GM23338 (cell line): ENCODE measurements at regions not wholly inside any gene's neighbourhood (a gene's known extent, or its start where the extent isn't known, plus 50 kb on each side); places are given as distances from the start of the nearest gene placed in this dataset.

Experiments used
- ATAC-seq: fragments of 200-7000 bp; cut with Tn5 transposase; 3 replicates; pipeline ENCODE4 v1.9.1; 2020
- DNase-seq: peaks from one replicate; pipeline ENCODE4 v3.0.0-alpha.2; 2015; ENCODE audit warnings: low spot score
- H2AFZ ChIP-seq: fragments of 200-600 bp; sonication (generic); 2 replicates; pipeline ENCODE4 v1.8.0; 2016; ENCODE audit warnings: antibody characterized with exemption, mild to moderate bottlenecking, moderate library complexity
- H3F3A ChIP-seq: fragments of 200-600 bp; sonication (generic); replicated peaks from 2 replicates; pipeline ENCODE4 v1.8.0; 2017; ENCODE audit warnings: antibody characterized with exemption, mixed run types, low read depth
- H3K27ac ChIP-seq: fragments of 200-600 bp; sonication (generic); 2 replicates; pipeline ENCODE4 v1.6.1; 2016; ENCODE audit warnings: low read depth
- H3K27me3 ChIP-seq: fragments of 200-600 bp; sonication (generic); 2 replicates; pipeline ENCODE4 v1.8.0; 2016; ENCODE audit warnings: mild to moderate bottlenecking, mixed run types, moderate library complexity; ENCODE audit not compliant: insufficient read depth
- H3K36me3 ChIP-seq: fragments of 200-600 bp; sonication (generic); 2 replicates; pipeline ENCODE4 v1.8.0; 2016; ENCODE audit warnings: mild to moderate bottlenecking; ENCODE audit not compliant: insufficient read depth
- H3K4me1 ChIP-seq: fragments of 200-600 bp; sonication (generic); 2 replicates; pipeline ENCODE4 v1.8.0; 2016; ENCODE audit warnings: mild to moderate bottlenecking, moderate library complexity; ENCODE audit not compliant: insufficient read depth
- H3K4me2 ChIP-seq: fragments of 200-600 bp; sonication (generic); 2 replicates; pipeline ENCODE4 v1.7.1; 2017; ENCODE audit warnings: mixed run types
- H3K4me3 ChIP-seq: fragments of 200-600 bp; sonication (generic); 2 replicates; pipeline ENCODE4 v1.6.1; 2016; ENCODE audit warnings: mixed run types
- H3K79me2 ChIP-seq: fragments of 200-600 bp; sonication (generic); replicated peaks from 2 replicates; pipeline ENCODE4 v1.8.0; 2017; ENCODE audit warnings: mild to moderate bottlenecking; ENCODE audit not compliant: insufficient read depth
- H3K9me2 ChIP-seq: fragments of 200-600 bp; sonication (generic); 2 replicates; pipeline ENCODE4 v1.8.0; 2017; ENCODE audit not compliant: insufficient read depth
- H4K20me1 ChIP-seq: fragments of 200-600 bp; sonication (generic); replicated peaks from 2 replicates; pipeline ENCODE4 v1.8.0; 2017; ENCODE audit warnings: mild to moderate bottlenecking; ENCODE audit not compliant: insufficient read depth
- H3K27ac Mint-ChIP-seq: 2 replicates; pipeline ENCODE4 v1.8.0; 2020; ENCODE audit warnings: inconsistent platforms, mild to moderate bottlenecking, moderate library complexity, mixed read lengths
- H3K27me3 Mint-ChIP-seq: 3 replicates; pipeline ENCODE4 v1.8.0; 2022; ENCODE audit warnings: low read depth, mild to moderate bottlenecking, moderate library complexity, mixed read lengths, inconsistent platforms; ENCODE audit not compliant: insufficient read depth, poor library complexity
- H3K36me3 Mint-ChIP-seq: 3 replicates; pipeline ENCODE4 v1.8.0; 2021; ENCODE audit warnings: low read depth, mild to moderate bottlenecking, inconsistent platforms, moderate library complexity, mixed read lengths
- H3K4me1 Mint-ChIP-seq: 3 replicates; pipeline ENCODE4 v1.8.0; 2020; ENCODE audit warnings: mild to moderate bottlenecking, inconsistent platforms, mixed read lengths
- H3K4me3 Mint-ChIP-seq: 3 replicates; pipeline ENCODE4 v1.8.0; 2021; ENCODE audit warnings: moderate library complexity, mild to moderate bottlenecking, inconsistent platforms, mixed read lengths
- H3K9me3 Mint-ChIP-seq: 3 replicates; pipeline ENCODE4 v1.8.0; 2020; ENCODE audit warnings: moderate library complexity, mild to moderate bottlenecking, inconsistent platforms, mixed read lengths
- CREB1 ChIP-seq: fragments of 250-450 bp; sonication (Bioruptor Pico); IDR thresholded peaks from 2 replicates; pipeline ENCODE4 v1.5.0; 2020; ENCODE audit warnings: low read depth, mild to moderate bottlenecking, moderate library complexity
- EZH2 ChIP-seq: fragments of 200-600 bp; sonication (generic); IDR thresholded peaks from one replicate; pipeline ENCODE4 v1.8.0; 2017; ENCODE audit warnings: antibody characterized with exemption, mild to moderate bottlenecking, low read depth; ENCODE audit not compliant: unreplicated experiment
- EZH2phosphoT487 ChIP-seq: fragments of 200-600 bp; sonication (generic); IDR thresholded peaks from one replicate; pipeline ENCODE4 v1.8.1; 2018; ENCODE audit warnings: antibody characterized with exemption; ENCODE audit not compliant: unreplicated experiment
- JUNB ChIP-seq: IDR thresholded peaks from one replicate; pipeline ENCODE4 v1.6.1; 2016; ENCODE audit warnings: antibody characterized with exemption; ENCODE audit not compliant: unreplicated experiment
- NANOG ChIP-seq: IDR thresholded peaks from 2 replicates; pipeline ENCODE4 v1.6.1; 2016; ENCODE audit warnings: antibody characterized with exemption, borderline replicate concordance
- POLR2AphosphoS5 ChIP-seq: IDR thresholded peaks from 2 replicates; pipeline ENCODE4 v1.6.1; 2016; ENCODE audit warnings: antibody characterized with exemption, low read depth
- ZNF114 ChIP-seq: fragments of 250-450 bp; sonication (Bioruptor Pico); IDR thresholded peaks from 2 replicates; pipeline ENCODE4 v1.5.0; 2020; ENCODE audit warnings: mild to moderate bottlenecking, moderate library complexity
- TF ChIP-seq, protein P1 (sequence below): IDR thresholded peaks from 2 replicates; pipeline ENCODE4 v1.6.1; 2016; ENCODE audit warnings: antibody characterized with exemption
- TF ChIP-seq, protein P2 (sequence below), 2 experiments: fragments of 200-600 bp in 1 of 2; sonication (generic) in 1 of 2; conservative IDR thresholded peaks; 2 replicates each; pipeline versions ENCODE4 v1.5.1 to v1.6.1; 2016 to 2017; ENCODE audit warnings: antibody characterized with exemption in 2 of 2, low read depth in 2 of 2, mild to moderate bottlenecking in 2 of 2, moderate library complexity in 1 of 2
- TF ChIP-seq, protein P3 (sequence below): fragments of 250-450 bp; sonication (Bioruptor Pico); IDR thresholded peaks from 2 replicates; pipeline ENCODE4 v1.5.0; 2020; ENCODE audit warnings: mild to moderate bottlenecking, moderate library complexity
- TF ChIP-seq, protein P4 (sequence below): IDR thresholded peaks from one replicate; pipeline ENCODE4 v1.6.1; 2018; ENCODE audit warnings: antibody characterized with exemption; ENCODE audit not compliant: unreplicated experiment

DNA sequence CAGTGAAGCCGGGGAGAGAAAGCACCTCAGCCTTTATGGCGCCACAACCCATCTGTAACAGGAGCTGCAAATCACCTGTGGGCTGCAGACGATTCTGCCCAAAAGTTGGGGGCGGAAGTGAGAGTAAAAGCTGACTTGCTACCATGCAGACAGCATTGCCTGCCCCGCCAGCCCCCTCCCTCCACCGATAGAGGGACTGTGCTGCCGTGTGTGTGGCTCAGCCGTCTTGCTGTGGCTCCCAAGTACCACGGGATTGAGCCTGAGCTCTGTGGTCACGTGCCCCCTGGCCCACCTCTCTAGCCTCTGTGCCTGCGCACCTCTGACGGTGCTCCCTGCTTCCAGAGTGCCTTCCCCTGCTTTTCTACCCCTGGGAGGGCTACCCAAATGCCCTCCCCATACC lies 79.6 kb downstream of the GLI2 start:
- H3K36me3 Mint-ChIP-seq = peaks cover 8% of the 10 kb centered on the region; the same call in 2 of the 3 replicates
- Histone ChIP-seq H3K4me2 (no peak overlapping the region), H3K4me3 (no peak overlapping the region), H3K4me1 (peaks cover 11% of the 10 kb centered on the region), H3K27ac (no peak overlapping the region), H2AFZ (no peak overlapping the region), H3F3A (peaks cover 3% of the 10 kb centered on the region; the same call in 1 of the 2 replicates), H3K36me3 (no peaks in the 10 kb centered on the region), H3K9me2 (no peaks in the 10 kb centered on the region), H3K79me2 (peaks cover 52% of the 10 kb centered on the region), H3K27me3 (no peaks in the 10 kb centered on the region), H4K20me1 (peaks cover 33% of the 10 kb centered on the region)
- no peak overlapping the region; the same call in 1 of the 2 replicates for H3K27ac Mint-ChIP-seq
- no peak for DNase-seq
- peaks cover 35% of the 10 kb centered on the region for H3K4me1 Mint-ChIP-seq
- no peak overlapping the region for H3K4me3 Mint-ChIP-seq
- H3K9me3 Mint-ChIP-seq = no peaks in the 10 kb centered on the region
- ATAC-seq = no peak
- no peak for TF ChIP-seq CREB1 (CRISPR knock-in tag)
- no peak for TF ChIP-seq EZH2phosphoT487
- no peak for TF ChIP-seq POLR2AphosphoS5
- no peak for TF ChIP-seq EZH2
- TF ChIP-seq, protein P1, sequence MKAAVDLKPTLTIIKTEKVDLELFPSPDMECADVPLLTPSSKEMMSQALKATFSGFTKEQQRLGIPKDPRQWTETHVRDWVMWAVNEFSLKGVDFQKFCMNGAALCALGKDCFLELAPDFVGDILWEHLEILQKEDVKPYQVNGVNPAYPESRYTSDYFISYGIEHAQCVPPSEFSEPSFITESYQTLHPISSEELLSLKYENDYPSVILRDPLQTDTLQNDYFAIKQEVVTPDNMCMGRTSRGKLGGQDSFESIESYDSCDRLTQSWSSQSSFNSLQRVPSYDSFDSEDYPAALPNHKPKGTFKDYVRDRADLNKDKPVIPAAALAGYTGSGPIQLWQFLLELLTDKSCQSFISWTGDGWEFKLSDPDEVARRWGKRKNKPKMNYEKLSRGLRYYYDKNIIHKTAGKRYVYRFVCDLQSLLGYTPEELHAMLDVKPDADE = no peak
- TF ChIP-seq, protein P2, sequence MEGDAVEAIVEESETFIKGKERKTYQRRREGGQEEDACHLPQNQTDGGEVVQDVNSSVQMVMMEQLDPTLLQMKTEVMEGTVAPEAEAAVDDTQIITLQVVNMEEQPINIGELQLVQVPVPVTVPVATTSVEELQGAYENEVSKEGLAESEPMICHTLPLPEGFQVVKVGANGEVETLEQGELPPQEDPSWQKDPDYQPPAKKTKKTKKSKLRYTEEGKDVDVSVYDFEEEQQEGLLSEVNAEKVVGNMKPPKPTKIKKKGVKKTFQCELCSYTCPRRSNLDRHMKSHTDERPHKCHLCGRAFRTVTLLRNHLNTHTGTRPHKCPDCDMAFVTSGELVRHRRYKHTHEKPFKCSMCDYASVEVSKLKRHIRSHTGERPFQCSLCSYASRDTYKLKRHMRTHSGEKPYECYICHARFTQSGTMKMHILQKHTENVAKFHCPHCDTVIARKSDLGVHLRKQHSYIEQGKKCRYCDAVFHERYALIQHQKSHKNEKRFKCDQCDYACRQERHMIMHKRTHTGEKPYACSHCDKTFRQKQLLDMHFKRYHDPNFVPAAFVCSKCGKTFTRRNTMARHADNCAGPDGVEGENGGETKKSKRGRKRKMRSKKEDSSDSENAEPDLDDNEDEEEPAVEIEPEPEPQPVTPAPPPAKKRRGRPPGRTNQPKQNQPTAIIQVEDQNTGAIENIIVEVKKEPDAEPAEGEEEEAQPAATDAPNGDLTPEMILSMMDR (conservative IDR thresholded peaks at IDR 0.05; ENCODE audit: low read depth in 2 of 2) = no peak
- no peak for TF ChIP-seq NANOG
- TF ChIP-seq ZNF114 (CRISPR knock-in tag) = no peak
- no peak for TF ChIP-seq JUNB
- TF ChIP-seq, protein P3, sequence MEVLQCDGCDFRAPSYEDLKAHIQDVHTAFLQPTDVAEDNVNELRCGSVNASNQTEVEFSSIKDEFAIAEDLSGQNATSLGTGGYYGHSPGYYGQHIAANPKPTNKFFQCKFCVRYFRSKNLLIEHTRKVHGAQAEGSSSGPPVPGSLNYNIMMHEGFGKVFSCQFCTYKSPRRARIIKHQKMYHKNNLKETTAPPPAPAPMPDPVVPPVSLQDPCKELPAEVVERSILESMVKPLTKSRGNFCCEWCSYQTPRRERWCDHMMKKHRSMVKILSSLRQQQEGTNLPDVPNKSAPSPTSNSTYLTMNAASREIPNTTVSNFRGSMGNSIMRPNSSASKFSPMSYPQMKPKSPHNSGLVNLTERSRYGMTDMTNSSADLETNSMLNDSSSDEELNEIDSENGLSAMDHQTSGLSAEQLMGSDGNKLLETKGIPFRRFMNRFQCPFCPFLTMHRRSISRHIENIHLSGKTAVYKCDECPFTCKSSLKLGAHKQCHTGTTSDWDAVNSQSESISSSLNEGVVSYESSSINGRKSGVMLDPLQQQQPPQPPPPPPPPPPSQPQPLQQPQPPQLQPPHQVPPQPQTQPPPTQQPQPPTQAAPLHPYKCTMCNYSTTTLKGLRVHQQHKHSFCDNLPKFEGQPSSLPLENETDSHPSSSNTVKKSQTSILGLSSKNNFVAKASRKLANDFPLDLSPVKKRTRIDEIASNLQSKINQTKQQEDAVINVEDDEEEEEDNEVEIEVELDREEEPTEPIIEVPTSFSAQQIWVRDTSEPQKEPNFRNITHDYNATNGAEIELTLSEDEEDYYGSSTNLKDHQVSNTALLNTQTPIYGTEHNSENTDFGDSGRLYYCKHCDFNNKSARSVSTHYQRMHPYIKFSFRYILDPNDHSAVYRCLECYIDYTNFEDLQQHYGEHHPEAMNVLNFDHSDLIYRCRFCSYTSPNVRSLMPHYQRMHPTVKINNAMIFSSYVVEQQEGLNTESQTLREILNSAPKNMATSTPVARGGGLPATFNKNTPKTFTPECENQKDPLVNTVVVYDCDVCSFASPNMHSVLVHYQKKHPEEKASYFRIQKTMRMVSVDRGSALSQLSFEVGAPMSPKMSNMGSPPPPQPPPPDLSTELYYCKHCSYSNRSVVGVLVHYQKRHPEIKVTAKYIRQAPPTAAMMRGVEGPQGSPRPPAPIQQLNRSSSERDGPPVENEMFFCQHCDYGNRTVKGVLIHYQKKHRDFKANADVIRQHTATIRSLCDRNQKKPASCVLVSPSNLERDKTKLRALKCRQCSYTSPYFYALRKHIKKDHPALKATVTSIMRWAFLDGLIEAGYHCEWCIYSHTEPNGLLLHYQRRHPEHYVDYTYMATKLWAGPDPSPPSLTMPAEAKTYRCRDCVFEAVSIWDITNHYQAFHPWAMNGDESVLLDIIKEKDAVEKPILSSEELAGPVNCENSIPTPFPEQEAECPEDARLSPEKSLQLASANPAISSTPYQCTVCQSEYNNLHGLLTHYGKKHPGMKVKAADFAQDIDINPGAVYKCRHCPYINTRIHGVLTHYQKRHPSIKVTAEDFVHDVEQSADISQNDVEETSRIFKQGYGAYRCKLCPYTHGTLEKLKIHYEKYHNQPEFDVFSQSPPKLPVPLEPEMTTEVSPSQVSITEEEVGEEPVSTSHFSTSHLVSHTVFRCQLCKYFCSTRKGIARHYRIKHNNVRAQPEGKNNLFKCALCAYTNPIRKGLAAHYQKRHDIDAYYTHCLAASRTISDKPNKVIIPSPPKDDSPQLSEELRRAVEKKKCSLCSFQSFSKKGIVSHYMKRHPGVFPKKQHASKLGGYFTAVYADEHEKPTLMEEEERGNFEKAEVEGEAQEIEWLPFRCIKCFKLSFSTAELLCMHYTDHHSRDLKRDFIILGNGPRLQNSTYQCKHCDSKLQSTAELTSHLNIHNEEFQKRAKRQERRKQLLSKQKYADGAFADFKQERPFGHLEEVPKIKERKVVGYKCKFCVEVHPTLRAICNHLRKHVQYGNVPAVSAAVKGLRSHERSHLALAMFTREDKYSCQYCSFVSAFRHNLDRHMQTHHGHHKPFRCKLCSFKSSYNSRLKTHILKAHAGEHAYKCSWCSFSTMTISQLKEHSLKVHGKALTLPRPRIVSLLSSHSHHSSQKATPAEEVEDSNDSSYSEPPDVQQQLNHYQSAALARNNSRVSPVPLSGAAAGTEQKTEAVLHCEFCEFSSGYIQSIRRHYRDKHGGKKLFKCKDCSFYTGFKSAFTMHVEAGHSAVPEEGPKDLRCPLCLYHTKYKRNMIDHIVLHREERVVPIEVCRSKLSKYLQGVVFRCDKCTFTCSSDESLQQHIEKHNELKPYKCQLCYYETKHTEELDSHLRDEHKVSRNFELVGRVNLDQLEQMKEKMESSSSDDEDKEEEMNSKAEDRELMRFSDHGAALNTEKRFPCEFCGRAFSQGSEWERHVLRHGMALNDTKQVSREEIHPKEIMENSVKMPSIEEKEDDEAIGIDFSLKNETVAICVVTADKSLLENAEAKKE (CRISPR knock-in tag) = no peak
- TF ChIP-seq, protein P4, sequence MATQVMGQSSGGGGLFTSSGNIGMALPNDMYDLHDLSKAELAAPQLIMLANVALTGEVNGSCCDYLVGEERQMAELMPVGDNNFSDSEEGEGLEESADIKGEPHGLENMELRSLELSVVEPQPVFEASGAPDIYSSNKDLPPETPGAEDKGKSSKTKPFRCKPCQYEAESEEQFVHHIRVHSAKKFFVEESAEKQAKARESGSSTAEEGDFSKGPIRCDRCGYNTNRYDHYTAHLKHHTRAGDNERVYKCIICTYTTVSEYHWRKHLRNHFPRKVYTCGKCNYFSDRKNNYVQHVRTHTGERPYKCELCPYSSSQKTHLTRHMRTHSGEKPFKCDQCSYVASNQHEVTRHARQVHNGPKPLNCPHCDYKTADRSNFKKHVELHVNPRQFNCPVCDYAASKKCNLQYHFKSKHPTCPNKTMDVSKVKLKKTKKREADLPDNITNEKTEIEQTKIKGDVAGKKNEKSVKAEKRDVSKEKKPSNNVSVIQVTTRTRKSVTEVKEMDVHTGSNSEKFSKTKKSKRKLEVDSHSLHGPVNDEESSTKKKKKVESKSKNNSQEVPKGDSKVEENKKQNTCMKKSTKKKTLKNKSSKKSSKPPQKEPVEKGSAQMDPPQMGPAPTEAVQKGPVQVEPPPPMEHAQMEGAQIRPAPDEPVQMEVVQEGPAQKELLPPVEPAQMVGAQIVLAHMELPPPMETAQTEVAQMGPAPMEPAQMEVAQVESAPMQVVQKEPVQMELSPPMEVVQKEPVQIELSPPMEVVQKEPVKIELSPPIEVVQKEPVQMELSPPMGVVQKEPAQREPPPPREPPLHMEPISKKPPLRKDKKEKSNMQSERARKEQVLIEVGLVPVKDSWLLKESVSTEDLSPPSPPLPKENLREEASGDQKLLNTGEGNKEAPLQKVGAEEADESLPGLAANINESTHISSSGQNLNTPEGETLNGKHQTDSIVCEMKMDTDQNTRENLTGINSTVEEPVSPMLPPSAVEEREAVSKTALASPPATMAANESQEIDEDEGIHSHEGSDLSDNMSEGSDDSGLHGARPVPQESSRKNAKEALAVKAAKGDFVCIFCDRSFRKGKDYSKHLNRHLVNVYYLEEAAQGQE = no peak
- peaks cover 16% of the 10 kb centered on the region for H3K27me3 Mint-ChIP-seq
